Hippocampal formation (tissue), 2 donors: ENCODE measurements at regions not wholly inside any gene's neighbourhood (a gene's known extent, or its start where the extent isn't known, plus 50 kb on each side); places are given as distances from the start of the nearest gene placed in this dataset.
"Not testable (repeated sequence)": the region's sequence is repeated elsewhere in the genome, so short reads cannot be mapped to it uniquely, and the experiment has no call there.

Experiments
- DNase-seq, 2 donors: peaks; one replicate each; lab custom pipeline; 2025; lab: John Stamatoyannopoulos, UW

- DNase-seq = not testable (repeated sequence)
These were observed 822.9 kb upstream of the SPRY2 start for GRCh38 chr13:81163823-81164222.

DNA sequence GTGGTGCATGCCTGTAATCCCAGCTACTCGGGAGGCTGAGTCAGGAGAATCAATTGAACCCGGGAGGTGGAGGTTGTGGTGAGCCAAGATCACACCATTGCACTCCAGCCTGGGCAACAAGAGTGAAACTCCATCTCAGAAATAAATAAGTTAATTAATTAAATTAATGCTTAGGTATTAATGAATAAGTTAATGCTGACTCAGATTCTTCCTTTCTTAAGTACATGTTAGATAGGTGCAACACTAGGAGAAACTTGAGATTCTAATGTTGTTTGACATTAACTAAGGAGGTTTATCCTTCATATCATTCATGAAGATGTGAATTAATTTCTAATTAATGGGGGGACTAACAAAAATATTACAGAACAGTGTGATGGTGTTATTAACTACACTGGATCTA is 812.6 kb upstream of the SPRY2 start:
- no peak for DNase-seq

DNA sequence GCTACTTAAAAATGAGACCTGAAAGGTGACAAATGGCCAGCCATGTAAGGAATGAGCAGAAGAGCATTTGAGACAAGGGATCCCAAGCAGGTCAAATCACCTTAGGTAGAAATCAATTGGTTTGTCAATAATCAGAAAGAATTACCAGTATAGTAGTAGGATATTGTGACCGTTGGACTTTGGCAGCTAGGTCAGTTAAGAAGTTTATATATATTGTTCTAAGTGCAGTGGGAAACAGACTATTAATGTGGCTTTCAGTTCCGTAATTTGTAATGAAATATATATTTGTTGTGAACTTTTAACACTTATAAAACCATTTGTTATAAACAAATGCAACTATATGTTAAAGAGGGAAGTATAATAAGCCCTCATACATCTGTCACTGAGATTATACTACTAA is 807.9 kb upstream of the SPRY2 start:
- no peak for DNase-seq

DNA sequence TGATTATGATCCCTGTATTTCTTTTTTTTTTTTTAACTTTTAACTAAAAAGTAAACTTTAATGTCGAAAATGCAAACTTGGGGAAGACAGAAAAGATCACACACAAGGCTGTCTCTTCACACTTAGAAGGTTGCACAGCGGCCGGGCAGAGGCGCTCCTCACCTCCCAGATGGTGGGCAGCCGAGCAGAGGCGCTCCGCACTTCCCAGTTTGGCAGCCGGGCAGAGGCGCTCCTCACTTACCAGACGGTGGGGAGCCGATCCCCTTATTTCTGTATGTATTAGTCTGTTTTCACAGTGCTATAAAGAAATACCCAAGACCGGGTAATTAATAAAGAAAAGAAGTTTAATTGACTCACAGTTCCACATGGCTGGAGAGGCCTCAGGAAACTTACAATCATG is 805.6 kb upstream of the SPRY2 start:
- not testable (repeated sequence) for DNase-seq

- no peak for DNase-seq
These were observed 801.5 kb upstream of the SPRY2 start for GRCh38 chr13:81142306-81142999.

DNA sequence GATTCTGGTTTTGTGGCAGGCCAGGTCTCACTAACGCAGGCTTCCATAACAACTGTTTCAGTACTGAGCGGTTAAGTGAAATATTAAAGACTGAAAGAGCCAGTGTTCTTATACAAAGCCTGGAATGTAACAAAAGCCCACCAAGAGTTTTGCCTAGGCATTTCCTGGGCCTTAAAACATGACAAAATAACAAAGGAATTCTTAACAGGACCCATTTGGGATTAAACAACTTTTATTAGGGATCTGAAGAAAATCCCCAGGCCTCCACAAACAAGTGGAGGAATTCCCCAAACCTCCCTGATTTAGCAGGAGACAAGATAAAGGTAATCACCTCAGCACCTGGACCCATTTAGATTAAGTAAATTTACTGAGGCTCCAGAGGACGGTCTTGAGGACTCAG is 799.7 kb upstream of the SPRY2 start:
- DNase-seq = no peak

DNA sequence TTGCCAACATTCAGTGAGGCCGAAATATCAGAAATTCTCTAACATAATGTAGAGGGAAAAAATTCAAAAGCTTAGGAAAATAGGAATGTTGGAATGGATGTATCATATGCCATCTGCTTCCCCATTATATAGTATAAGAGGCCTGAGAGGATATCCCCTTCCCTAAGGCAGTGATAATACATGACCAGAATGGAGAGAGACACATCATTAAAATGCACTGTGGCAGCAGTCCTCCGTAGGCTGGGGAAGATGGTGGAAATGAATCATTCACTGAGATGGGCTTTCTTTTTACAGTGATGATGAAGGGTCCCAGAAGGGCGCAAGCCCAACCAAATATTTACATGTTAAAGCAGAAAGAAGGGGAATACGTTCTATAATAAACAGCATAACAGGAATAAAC is 799.1 kb upstream of the SPRY2 start:
- DNase-seq = no peak

DNA sequence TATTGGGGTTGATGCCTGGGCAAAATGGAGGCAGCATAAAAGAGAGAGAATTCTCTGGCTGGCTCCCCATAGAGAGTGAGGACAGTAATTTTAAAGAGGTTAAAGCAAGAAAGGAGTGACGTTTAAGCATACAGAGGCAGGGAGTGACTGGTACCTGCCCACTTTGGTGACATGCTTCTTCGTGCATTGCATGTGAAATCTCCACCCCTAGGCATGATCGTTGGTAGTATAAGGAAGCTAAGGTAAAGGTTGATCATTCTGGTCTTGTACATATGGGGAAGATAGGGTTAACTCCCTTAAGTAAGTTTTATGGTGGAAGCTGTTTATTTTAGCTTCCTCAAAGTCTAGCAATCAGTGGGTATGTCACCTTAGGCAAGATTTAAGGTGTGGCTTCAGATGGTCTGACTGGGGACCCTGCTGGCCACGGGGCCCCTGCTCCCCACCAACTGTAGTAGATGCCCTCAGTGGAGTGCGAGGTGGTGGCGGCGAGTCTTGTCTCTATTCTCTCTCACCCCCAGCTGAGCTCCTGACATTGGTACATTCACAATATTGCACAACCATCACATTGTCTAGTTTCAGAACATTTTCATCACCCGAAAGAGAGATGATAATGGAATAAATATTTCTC is 797.5 kb upstream of the SPRY2 start:
- no peak for DNase-seq

DNA sequence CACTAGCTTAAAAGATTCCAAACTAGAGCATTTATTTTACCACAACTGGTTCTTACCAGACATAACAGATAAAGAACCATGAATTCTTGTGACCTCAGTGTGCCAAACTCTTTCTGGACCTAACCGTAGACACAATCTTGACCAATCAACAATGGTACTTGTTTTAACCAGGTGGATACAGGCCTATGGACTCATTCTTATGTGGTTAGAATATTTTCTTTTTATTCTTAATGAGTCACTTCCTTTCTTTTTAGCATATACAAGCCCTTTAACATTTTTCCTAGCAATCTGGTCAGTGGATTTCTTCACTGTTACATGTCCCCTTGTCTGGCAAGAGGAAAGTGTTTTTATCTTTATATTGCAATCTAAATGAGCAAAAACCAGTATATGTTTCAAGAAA is 792.1 kb upstream of the SPRY2 start:
- DNase-seq = no peak

GRCh38 chr13:81117416-81117815 is 776.5 kb upstream of the SPRY2 start:
- no peak for DNase-seq

DNA sequence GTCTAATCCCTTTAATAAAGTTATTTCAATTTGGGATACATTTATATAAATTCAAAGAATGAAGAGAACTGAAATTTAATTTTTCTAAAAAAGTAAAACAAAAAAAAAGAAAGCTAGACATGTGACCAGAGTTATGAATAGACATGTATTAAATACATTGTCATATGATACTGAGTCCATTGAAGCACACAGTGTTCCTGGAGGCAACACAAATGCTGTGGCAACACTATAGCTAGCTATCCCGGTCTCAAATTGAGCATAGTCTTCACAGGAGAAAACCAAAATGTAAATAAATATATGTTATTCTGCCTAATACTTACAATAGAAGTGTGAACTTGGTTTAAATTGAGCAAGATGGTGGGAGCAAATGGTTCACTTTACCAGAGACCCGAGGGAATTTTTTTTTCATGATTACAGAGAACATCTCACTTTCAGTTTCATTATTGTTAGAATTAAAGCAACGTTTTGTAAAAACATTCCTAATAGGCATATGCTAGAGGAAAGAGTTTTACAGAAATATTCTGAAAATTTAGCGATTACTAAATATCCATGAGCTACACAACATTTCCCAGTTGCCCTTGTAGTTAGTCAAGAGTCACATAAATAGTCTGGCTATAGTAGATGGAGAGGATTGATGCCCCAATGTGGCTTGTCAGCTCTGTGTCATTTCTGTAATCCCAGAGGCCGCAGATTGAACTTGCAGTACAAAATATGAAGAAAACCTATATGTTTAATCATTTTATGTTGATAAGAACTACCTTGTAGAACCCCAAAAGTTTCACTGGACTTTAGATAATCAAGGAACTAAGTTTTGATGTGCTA is 775.7 kb upstream of the SPRY2 start:
- no peak for DNase-seq

DNA sequence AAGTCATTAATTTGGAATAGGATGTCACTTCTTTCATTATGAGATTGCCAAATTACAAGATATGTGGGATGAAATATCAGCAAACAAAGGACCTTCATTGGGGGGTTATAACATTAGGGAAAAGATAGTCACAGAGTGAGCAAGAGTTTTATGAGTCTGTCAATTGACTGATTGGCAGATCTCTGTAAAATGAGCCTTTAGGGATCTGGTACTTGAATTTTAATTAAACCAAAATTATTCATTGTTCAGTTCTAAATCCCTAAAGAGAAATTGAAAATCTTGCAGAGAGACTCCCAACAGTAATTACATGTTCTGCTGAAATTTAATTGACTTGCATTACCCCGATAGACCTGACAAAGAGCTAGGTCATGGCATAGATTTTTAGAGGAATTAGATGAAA is 768.1 kb upstream of the SPRY2 start:
- no peak for DNase-seq

DNA sequence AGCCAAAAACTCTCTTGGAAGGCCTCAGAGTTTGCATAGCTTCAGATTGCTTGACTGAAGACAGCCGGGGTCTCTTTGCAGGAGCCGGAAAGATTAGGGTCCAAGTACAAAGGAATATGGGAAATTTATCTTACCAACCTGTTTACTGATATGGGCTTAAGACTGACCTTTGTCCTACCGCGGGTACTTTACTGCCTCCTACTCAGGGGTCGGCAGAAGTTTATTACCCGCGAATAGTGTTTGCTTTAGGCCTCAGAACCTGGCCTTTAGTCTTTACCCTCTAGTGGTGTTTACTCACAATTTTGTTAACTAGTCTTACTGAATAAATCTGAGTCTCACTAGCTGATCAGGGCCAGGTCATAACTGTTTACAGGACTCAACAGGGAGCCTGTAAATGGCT is 765.4 kb upstream of the SPRY2 start:
- DNase-seq = no peak

DNA sequence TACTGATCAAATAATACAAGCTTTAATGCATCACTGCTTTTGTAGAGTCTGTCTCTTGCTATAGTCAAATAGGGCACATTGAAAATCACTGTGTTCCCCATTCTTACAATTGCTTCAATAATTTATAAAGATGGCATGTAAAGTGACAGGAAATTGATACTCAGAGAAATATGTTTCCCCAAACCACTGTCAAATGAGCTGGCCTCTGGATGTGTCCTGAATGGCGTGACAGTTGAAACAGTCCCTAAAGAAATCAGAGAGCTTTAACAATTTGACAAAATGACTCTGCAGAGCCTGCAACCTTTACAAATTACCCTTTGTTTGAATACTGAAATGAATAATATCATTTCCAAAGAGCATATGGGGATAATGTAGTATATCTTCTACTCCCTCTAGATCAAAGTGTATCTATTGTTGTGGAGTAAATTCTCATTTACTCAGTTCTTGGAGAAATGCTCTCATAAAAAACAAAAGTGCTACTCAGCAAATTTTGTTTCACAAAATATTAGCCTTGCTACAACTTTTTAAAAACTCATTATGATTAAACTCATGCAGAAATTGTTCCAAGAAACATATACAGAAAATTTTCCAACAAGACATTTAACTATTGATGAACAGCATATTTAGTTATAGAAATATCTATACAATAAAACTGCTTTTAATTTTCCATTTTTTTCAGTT is 763.2 kb upstream of the SPRY2 start:
- DNase-seq = no peak

- not testable (repeated sequence) for DNase-seq
These were observed 761.1 kb upstream of the SPRY2 start for GRCh38 chr13:81102066-81102465.

DNA sequence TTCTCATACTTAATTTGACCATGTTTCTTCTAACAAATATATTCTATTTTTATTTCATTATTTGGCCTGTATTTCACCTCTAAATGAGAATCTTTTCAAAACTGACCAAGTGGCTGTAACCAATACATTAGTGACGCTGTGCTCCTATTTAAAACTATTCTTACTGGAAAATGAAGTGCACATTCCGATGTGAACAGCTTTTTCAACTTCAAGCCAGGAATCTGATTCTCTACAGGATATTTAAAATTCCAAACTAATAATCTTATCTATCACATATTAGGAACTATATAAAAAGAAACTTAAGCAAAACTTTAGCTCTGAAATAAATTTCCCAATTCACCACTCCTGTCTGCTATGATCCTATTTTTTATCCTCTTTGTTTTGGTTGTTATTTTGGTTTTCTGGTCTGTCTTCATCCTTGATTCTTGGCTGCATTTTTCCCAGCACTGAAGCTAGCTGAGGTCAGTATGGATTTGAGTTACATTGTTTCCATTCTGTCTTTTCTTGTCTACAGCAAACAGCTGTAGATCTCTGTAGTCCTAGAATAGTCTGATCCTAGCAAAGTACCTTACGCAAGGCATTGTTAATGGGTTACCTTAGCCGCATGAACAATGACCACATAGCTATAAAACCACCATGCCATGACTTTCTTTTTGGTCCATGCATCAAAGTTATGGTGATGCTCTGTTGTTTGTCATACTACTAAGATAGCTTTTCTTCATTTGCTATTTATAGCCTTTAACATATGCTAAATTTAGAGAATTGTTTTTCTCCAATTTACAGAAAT is 748.6 kb upstream of the SPRY2 start:
- no peak for DNase-seq

- DNase-seq = no peak
These were observed 740.1 kb upstream of the SPRY2 start for GRCh38 chr13:81080911-81081454.

DNA sequence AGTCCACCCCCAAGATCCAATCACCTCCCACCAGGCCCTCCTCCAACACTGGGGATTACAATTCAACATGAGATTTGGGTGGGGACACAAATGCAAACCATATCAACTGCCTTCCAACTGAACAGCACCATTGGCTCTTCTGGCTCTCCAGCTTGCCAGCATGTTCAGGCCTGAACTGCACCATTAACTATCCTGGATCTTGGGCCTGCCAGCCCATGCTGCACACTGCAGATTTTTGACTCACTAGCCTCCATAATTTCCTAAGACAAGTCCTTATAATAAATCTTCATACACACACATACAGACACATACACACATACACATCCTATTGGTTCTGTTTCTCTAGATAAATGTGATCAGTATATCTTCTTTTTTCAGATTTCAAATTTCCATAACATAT is 737.1 kb upstream of the SPRY2 start:
- DNase-seq = no peak

- not testable (repeated sequence) for DNase-seq
These were observed 728.9 kb upstream of the SPRY2 start for GRCh38 chr13:81069822-81070221.

- no peak for DNase-seq
These were observed 718.0 kb upstream of the SPRY2 start for GRCh38 chr13:81058916-81059290.

GRCh38 chr13:81058211-81058915 is 717.4 kb upstream of the SPRY2 start:
- DNase-seq = no peak
